Lower leg skin (tissue), 3 donors: ENCODE measurements at regions not wholly inside any gene's neighbourhood (a gene's known extent, or its start where the extent isn't known, plus 50 kb on each side); places are given as distances from the start of the nearest gene placed in this dataset.

ENCODE experiments used
- CTCF ChIP-seq, 3 donors: fragments of 450-650 bp; IDR thresholded peaks; one replicate each; pipeline ENCODE4 v1.5.1; 2016; ENCODE audit warnings: antibody characterized with exemption in 3 of 3, mild to moderate bottlenecking in 3 of 3, moderate library complexity in 2 of 3
- POLR2A ChIP-seq, 2 donors: fragments of 450-650 bp; IDR thresholded peaks; one replicate each; pipeline ENCODE4 v1.6.1; 2016 to 2017; ENCODE audit warnings: antibody characterized with exemption in 2 of 2, mild to moderate bottlenecking in 1 of 2, moderate library complexity in 1 of 2

GRCh38 chr4:135249024-135249423, 1047.4 kb upstream of the PABPC4L start:
- no peak for TF ChIP-seq CTCF (IDR thresholded peaks at IDR 0.05)
- no peak for TF ChIP-seq POLR2A (IDR thresholded peaks at IDR 0.05)
